H9 (cell line): ENCODE measurements at regions not wholly inside any gene's neighbourhood (a gene's known extent, or its start where the extent isn't known, plus 50 kb on each side); places are given as distances from the start of the nearest gene placed in this dataset.

Experiments
- DNase-seq: peaks from one replicate; pipeline ENCODE4 v3.0.0-alpha.2; 2017
- H2AFZ ChIP-seq: one replicate; pipeline ENCODE4 v1.6.1; 2013; ENCODE audit warnings: mild to moderate bottlenecking, low read length, control low read depth, moderate library complexity
- H2AK5ac ChIP-seq: 2 replicates; pipeline ENCODE4 v1.6.1; 2013; ENCODE audit warnings: low read length, control low read depth, mixed read lengths; ENCODE audit not compliant: insufficient read length
- H2BK120ac ChIP-seq: one replicate; pipeline ENCODE4 v1.6.1; 2013; ENCODE audit warnings: low read depth, mild to moderate bottlenecking, low read length, control low read depth, inconsistent platforms; ENCODE audit not compliant: poor library complexity, severe bottlenecking
- H2BK12ac ChIP-seq: 2 replicates; pipeline ENCODE4 v1.6.1; 2013; ENCODE audit warnings: low read length, control low read depth, mixed read lengths, low read depth; ENCODE audit not compliant: insufficient read length
- H2BK15ac ChIP-seq: 2 replicates; pipeline ENCODE4 v1.6.1; 2013; ENCODE audit warnings: low read depth, low read length, control low read depth
- H2BK20ac ChIP-seq: one replicate; pipeline ENCODE4 v1.6.1; 2013; ENCODE audit warnings: low read depth, mild to moderate bottlenecking, low read length, control low read depth, inconsistent platforms; ENCODE audit not compliant: poor library complexity, severe bottlenecking
- H2BK5ac ChIP-seq: 2 replicates; pipeline ENCODE4 v1.6.1; 2013; ENCODE audit warnings: low read length, control low read depth, mixed read lengths; ENCODE audit not compliant: insufficient read length
- H3K14ac ChIP-seq: 2 replicates; pipeline ENCODE4 v1.6.1; 2013; ENCODE audit warnings: low read length, control low read depth; ENCODE audit not compliant: insufficient read depth
- H3K18ac ChIP-seq: 2 replicates; pipeline ENCODE4 v1.6.1; 2013; ENCODE audit warnings: low read depth, mild to moderate bottlenecking, mixed read lengths, low read length, control low read depth; ENCODE audit not compliant: insufficient read length
- H3K23ac ChIP-seq: 2 replicates; pipeline ENCODE4 v1.6.1; 2013; ENCODE audit warnings: low read length, control low read depth, mixed read lengths, low read depth; ENCODE audit not compliant: insufficient read length
- H3K23me2 ChIP-seq: 2 replicates; pipeline ENCODE4 v1.6.1; 2013; ENCODE audit warnings: low read depth, mild to moderate bottlenecking, mixed read lengths, low read length, control low read depth; ENCODE audit not compliant: insufficient read length, poor library complexity, severe bottlenecking
- H3K27ac ChIP-seq: 2 replicates; pipeline ENCODE4 v1.5.1; 2013; ENCODE audit warnings: low read length, control low read depth, mixed read lengths, low read depth; ENCODE audit not compliant: insufficient read length
- H3K27me3 ChIP-seq: 2 replicates; pipeline ENCODE4 v1.6.1; 2013; ENCODE audit warnings: low read length, control low read depth, inconsistent platforms; ENCODE audit not compliant: insufficient read depth
- H3K4ac ChIP-seq: 2 replicates; pipeline ENCODE4 v1.6.1; 2013; ENCODE audit warnings: low read depth, mild to moderate bottlenecking, control low read depth, inconsistent platforms, low read length, moderate library complexity
- H3K4me1 ChIP-seq: 2 replicates; pipeline ENCODE4 v1.6.1; 2013; ENCODE audit warnings: low read length, control low read depth, inconsistent platforms; ENCODE audit not compliant: insufficient read depth
- H3K4me2 ChIP-seq: 2 replicates; pipeline ENCODE4 v1.6.1; 2013; ENCODE audit warnings: low read length, control low read depth, mixed read lengths; ENCODE audit not compliant: insufficient read length, insufficient read depth
- H3K56ac ChIP-seq: 2 replicates; pipeline ENCODE4 v1.6.1; 2013; ENCODE audit warnings: low read depth, mild to moderate bottlenecking, mixed read lengths, low read length, control low read depth; ENCODE audit not compliant: insufficient read length
- H3K79me1 ChIP-seq: 2 replicates; pipeline ENCODE4 v1.6.1; 2013; ENCODE audit warnings: low read depth, mild to moderate bottlenecking, moderate library complexity, low read length, control low read depth, inconsistent platforms; ENCODE audit not compliant: insufficient read depth, poor library complexity, severe bottlenecking
- H3K79me2 ChIP-seq: 2 replicates; pipeline ENCODE4 v1.6.1; 2013; ENCODE audit warnings: low read length, control low read depth, inconsistent platforms; ENCODE audit not compliant: insufficient read depth
- H3K9ac ChIP-seq: 2 replicates; pipeline ENCODE4 v1.6.1; 2013; ENCODE audit warnings: low read length, control low read depth, mixed read lengths; ENCODE audit not compliant: insufficient read length; ENCODE audit errors: extremely low read depth
- H3K9me3 ChIP-seq: one replicate; pipeline ENCODE4 v1.6.1; 2013; ENCODE audit warnings: low read depth, low read length, inconsistent platforms; ENCODE audit not compliant: control insufficient read depth
- H3T11ph ChIP-seq: one replicate; pipeline ENCODE4 v1.6.1; 2013; ENCODE audit warnings: mild to moderate bottlenecking, low read length, control low read depth, inconsistent platforms
- H4K20me1 ChIP-seq: one replicate; pipeline ENCODE4 v1.6.1; 2013; ENCODE audit not compliant: control insufficient read depth, insufficient read length, insufficient read depth
- H4K5ac ChIP-seq: 2 replicates; pipeline ENCODE4 v1.6.1; 2013; ENCODE audit warnings: low read depth, mild to moderate bottlenecking, mixed read lengths, low read length, control low read depth; ENCODE audit not compliant: insufficient read length
- H4K8ac ChIP-seq: replicated peaks from 2 replicates; pipeline ENCODE4 v1.6.1; 2013; ENCODE audit warnings: low read length, control low read depth, mixed read lengths, low read depth; ENCODE audit not compliant: insufficient read length
- H4K91ac ChIP-seq: 2 replicates; pipeline ENCODE4 v1.6.1; 2013; ENCODE audit warnings: low read depth, mild to moderate bottlenecking, moderate library complexity, mixed read lengths, low read length, control low read depth; ENCODE audit not compliant: insufficient read length
- H3K27ac Mint-ChIP-seq, 3 experiments: 2 replicates in 2 of 3; 3 replicates in 1 of 3; pipeline ENCODE4 v1.8.0; 2020 to 2021; ENCODE audit warnings: mixed read lengths in 3 of 3, mild to moderate bottlenecking in 1 of 3, moderate library complexity in 1 of 3
- H3K27me3 Mint-ChIP-seq: 2 replicates; pipeline ENCODE4 v1.8.0; 2021; ENCODE audit warnings: low read depth, mild to moderate bottlenecking, moderate library complexity, mixed read lengths
- H3K36me3 Mint-ChIP-seq, 3 experiments: 2 replicates in 2 of 3; 3 replicates in 1 of 3; pipeline ENCODE4 v1.8.0; 2020 to 2021; ENCODE audit warnings: low read depth in 3 of 3, mixed read lengths in 3 of 3; ENCODE audit not compliant: insufficient read depth in 1 of 3
- H3K4me1 Mint-ChIP-seq, 2 experiments: 2 replicates each; pipeline ENCODE4 v1.8.0; 2020; ENCODE audit warnings: mixed read lengths in 2 of 2
- H3K4me3 Mint-ChIP-seq, 2 experiments: 2 replicates in 1 of 2; 3 replicates in 1 of 2; pipeline ENCODE4 v1.8.0; 2020 to 2021; ENCODE audit warnings: mild to moderate bottlenecking in 2 of 2, mixed read lengths in 2 of 2, moderate library complexity in 1 of 2
- H3K9me3 Mint-ChIP-seq, 2 experiments: 2 replicates in 1 of 2; 3 replicates in 1 of 2; pipeline ENCODE4 v1.8.0; 2020; ENCODE audit warnings: mild to moderate bottlenecking in 2 of 2, mixed read lengths in 2 of 2, moderate library complexity in 1 of 2
- CTCF ChIP-seq: fragments of 200-600 bp; sonication (generic); conservative IDR thresholded peaks from 3 replicates; pipeline ENCODE4 v1.8.0; 2021; ENCODE audit warnings: antibody characterized with exemption, mild to moderate bottlenecking
- WGBS: extraction: QIAGEN DNeasy Blood & Tissue Kit; methylation state at CpG from one replicate; pipeline ENCODE4 v1.1.7; 2013; ENCODE audit warnings: missing lambda C conversion rate, low lambda C conversion rate, mixed read lengths; ENCODE audit not compliant: insufficient read length; ENCODE audit errors: extremely low coverage; 5-methylcytosine and 5-hydroxymethylcytosine counted together

- H2BK120ac ChIP-seq, result no peak overlapping the region
- no peak overlapping the region for H3K9ac ChIP-seq
- H3K27me3 Mint-ChIP-seq, result no peaks in the 10 kb centered on the region
- H3K36me3 Mint-ChIP-seq, result no peaks in the 10 kb centered on the region
- no peaks in the 10 kb centered on the region for H3K79me1 ChIP-seq
- no peak for DNase-seq
- H3K79me2 ChIP-seq, result no peaks in the 10 kb centered on the region
- no peak overlapping the region for H2BK12ac ChIP-seq
- WGBS, result no CpG with 5 or more reads among the region's 4 CpGs
- H2BK15ac ChIP-seq, result no peak overlapping the region
- TF ChIP-seq CTCF, result no peak
- H3K14ac ChIP-seq, result no peak overlapping the region
- no peaks in the 10 kb centered on the region for H3K9me3 Mint-ChIP-seq
- no peak overlapping the region for H3K27ac ChIP-seq
- no peak overlapping the region for H3K56ac ChIP-seq
- no peak overlapping the region for H3K4ac ChIP-seq
- H4K8ac ChIP-seq, result no peak overlapping the region
- no peak overlapping the region for H2AK5ac ChIP-seq
- no peak overlapping the region for H3K4me2 ChIP-seq
- no peak overlapping the region for H4K5ac ChIP-seq
- no peak overlapping the region for H3K18ac ChIP-seq
- H3K27ac Mint-ChIP-seq, result no peak overlapping the region
- no peaks in the 10 kb centered on the region for H3K9me3 ChIP-seq
- H2AFZ ChIP-seq, result no peak overlapping the region
- peaks cover 3 to 6% of the 10 kb centered on the region in 2 experiments for H3K4me1 Mint-ChIP-seq
- H2BK5ac ChIP-seq, result no peak overlapping the region
- H3K23me2 ChIP-seq, result no peaks in the 10 kb centered on the region
- H2BK20ac ChIP-seq, result no peak overlapping the region
- no peak overlapping the region for H3K23ac ChIP-seq
- H3K27me3 ChIP-seq, result no peaks in the 10 kb centered on the region
- H3K4me1 ChIP-seq, result no peaks in the 10 kb centered on the region
- H3K4me3 Mint-ChIP-seq, result no peak overlapping the region
- no peaks in the 10 kb centered on the region for H4K20me1 ChIP-seq
- no peak overlapping the region for H3T11ph ChIP-seq
- no peak overlapping the region for H4K91ac ChIP-seq
Observed at GRCh38 chr2:62564380-62565137, 58.6 kb upstream of the TMEM17 start.
